Bronchial epithelial cell (primary cell): ENCODE measurements at regions not wholly inside any gene's neighbourhood (a gene's known extent, or its start where the extent isn't known, plus 50 kb on each side); places are given as distances from the start of the nearest gene placed in this dataset.

ENCODE experiments used
- DNase-seq: peaks from one replicate; pipeline ENCODE4 v3.0.0-alpha.2; 2010; ENCODE audit warnings: low read depth
- FAIRE-seq: peaks from 2 replicates; lab custom pipeline; 2011; peaks lifted over from hg19 to GRCh38; lab: Jason Lieb, UNC
- H3K27me3 ChIP-seq: 2 replicates; pipeline ENCODE4 v1.5.1; 2011; ENCODE audit warnings: low read length; ENCODE audit not compliant: control insufficient read depth, insufficient read depth
- H3K36me3 ChIP-seq: 2 replicates; pipeline ENCODE4 v1.5.1; 2011; ENCODE audit warnings: low read length; ENCODE audit not compliant: control insufficient read depth, insufficient read depth
- H3K4me3 ChIP-seq: 2 replicates; pipeline ENCODE4 v1.5.1; 2011; ENCODE audit warnings: mild to moderate bottlenecking, low read depth, low read length, control low read depth
- CTCF ChIP-seq: IDR thresholded peaks from 2 replicates; pipeline ENCODE4 v1.5.1; 2011; ENCODE audit warnings: mild to moderate bottlenecking, moderate library complexity, low read length, control low read depth, inconsistent platforms; ENCODE audit not compliant: insufficient read depth, severe bottlenecking

- DNase-seq, result no peak
- no peak overlapping the region for H3K4me3 ChIP-seq
- peaks cover 4% of the 10 kb centered on the region for H3K27me3 ChIP-seq
- H3K36me3 ChIP-seq, result no peaks in the 10 kb centered on the region
- no peak for FAIRE-seq
- TF ChIP-seq CTCF, result no peak
Observed at GRCh38 chr7:142598297-142598696, 151.0 kb upstream of the PRSS1 start.

- Histone ChIP-seq H3K4me3 (no peak overlapping the region), H3K36me3 (no peaks in the 10 kb centered on the region), H3K27me3 (peaks cover 4% of the 10 kb centered on the region)
- FAIRE-seq, result no peak
- DNase-seq, result no peak
- no peak for TF ChIP-seq CTCF
Observed at GRCh38 chr7:142597547-142597946, 151.7 kb upstream of the PRSS1 start.

- no peak for TF ChIP-seq CTCF
- DNase-seq, result no peak
- FAIRE-seq, result no peak
- Histone ChIP-seq H3K4me3 (no peak overlapping the region), H3K27me3 (peaks cover 4% of the 10 kb centered on the region), H3K36me3 (no peaks in the 10 kb centered on the region)
Observed at GRCh38 chr7:142595816-142596516, 153.3 kb upstream of the PRSS1 start.

- no peak for TF ChIP-seq CTCF
- no peak for DNase-seq
- no peak for FAIRE-seq
Observed at GRCh38 chr7:142594078-142594477, 155.2 kb upstream of the PRSS1 start.

GRCh38 chr7:142593106-142593505 is 156.2 kb upstream of the PRSS1 start:
- DNase-seq (no peak), FAIRE-seq (no peak)
- Histone ChIP-seq H3K27me3 (peaks cover 4% of the 10 kb centered on the region), H3K36me3 (no peaks in the 10 kb centered on the region), H3K4me3 (no peak overlapping the region)
- TF ChIP-seq CTCF, result no peak

More at GRCh38 chr7:142594078-142594477, 155.2 kb upstream of the PRSS1 start:
- H3K36me3 ChIP-seq, result no peaks in the 10 kb centered on the region
- H3K4me3 ChIP-seq, result no peak overlapping the region
- peaks cover 4% of the 10 kb centered on the region for H3K27me3 ChIP-seq

GRCh38 chr7:142592664-142593063 is 156.6 kb upstream of the PRSS1 start:
- no peak for FAIRE-seq
- TF ChIP-seq CTCF, result no peak

More at GRCh38 chr7:142592664-142593063, 156.6 kb upstream of the PRSS1 start:
- Histone ChIP-seq H3K4me3 (no peak overlapping the region), H3K36me3 (no peaks in the 10 kb centered on the region), H3K27me3 (peaks cover 2% of the 10 kb centered on the region)
- no peak for DNase-seq
